RWPE2 (cell line): ENCODE measurements at regions not wholly inside any gene's neighbourhood (a gene's known extent, or its start where the extent isn't known, plus 50 kb on each side); places are given as distances from the start of the nearest gene placed in this dataset.

Source experiments
- ATAC-seq: fragments of 200-7000 bp; cut with Tn5 transposase; 3 replicates; pipeline ENCODE4 v1.9.1; 2021; ENCODE audit warnings: low read depth
- DNase-seq: peaks from one replicate; pipeline ENCODE4 v3.0.0-alpha.2; 2020; ENCODE audit warnings: low spot score
- H3K27ac ChIP-seq: fragments of 450-650 bp; 2 replicates; pipeline ENCODE4 v1.5.1; 2017; ENCODE audit warnings: mild to moderate bottlenecking; ENCODE audit not compliant: poor library complexity, severe bottlenecking
- H3K27me3 ChIP-seq: fragments of 250-450 bp; sonication (Bioruptor Pico); 2 replicates; pipeline ENCODE4 v1.5.1; 2021; ENCODE audit warnings: mild to moderate bottlenecking, moderate library complexity; ENCODE audit not compliant: insufficient read depth, poor library complexity, severe bottlenecking
- H3K36me3 ChIP-seq: fragments of 250-450 bp; sonication (Bioruptor Pico); 2 replicates; pipeline ENCODE4 v1.5.1; 2020; ENCODE audit warnings: low read depth, mild to moderate bottlenecking, moderate library complexity
- H3K4me1 ChIP-seq: fragments of 250-450 bp; sonication (Bioruptor Pico); 2 replicates; pipeline ENCODE4 v1.5.1; 2021; ENCODE audit warnings: mild to moderate bottlenecking, moderate library complexity; ENCODE audit not compliant: insufficient read depth, poor library complexity, severe bottlenecking
- H3K4me3 ChIP-seq: fragments of 250-450 bp; sonication (Bioruptor Pico); 2 replicates; pipeline ENCODE4 v1.5.1; 2021; ENCODE audit warnings: mild to moderate bottlenecking, moderate library complexity; ENCODE audit not compliant: severe bottlenecking
- H3K9me3 ChIP-seq: fragments of 250-450 bp; sonication (Bioruptor Pico); 2 replicates; pipeline ENCODE4 v1.5.1; 2021; ENCODE audit warnings: mild to moderate bottlenecking, moderate library complexity; ENCODE audit not compliant: severe bottlenecking
- CTCF ChIP-seq: fragments of 450-650 bp; IDR thresholded peaks from one replicate; pipeline ENCODE4 v1.5.1; 2017; ENCODE audit warnings: mild to moderate bottlenecking, moderate library complexity; ENCODE audit not compliant: poor library complexity, severe bottlenecking

DNA sequence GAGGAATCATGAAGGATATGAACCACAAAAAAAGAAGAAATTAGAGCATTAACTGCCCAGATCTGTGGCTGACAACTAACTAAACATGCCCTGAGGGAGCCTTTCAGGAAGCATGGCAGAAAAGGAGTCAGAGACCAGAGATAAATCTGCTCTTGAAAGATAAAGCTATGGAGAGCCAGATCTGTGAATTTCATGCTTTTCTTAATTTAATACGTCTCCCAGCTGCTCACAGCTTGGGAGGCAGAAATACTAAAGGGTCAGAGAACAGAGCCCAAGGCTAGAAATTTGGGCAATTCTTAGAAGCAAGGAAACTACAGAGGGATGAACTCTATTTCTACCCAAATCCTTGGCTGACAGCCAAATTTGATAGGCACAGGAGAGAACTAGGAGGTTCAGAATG, 223.0 kb upstream of the DPP10 start:
- H3K36me3 ChIP-seq: no peaks in the 10 kb centered on the region
- no peaks in the 10 kb centered on the region for H3K9me3 ChIP-seq
- no peaks in the 10 kb centered on the region for H3K4me1 ChIP-seq
- no peak for TF ChIP-seq CTCF
- DNase-seq (no peak), ATAC-seq (no peak)
- no peak overlapping the region for H3K4me3 ChIP-seq
- no peaks in the 10 kb centered on the region for H3K27me3 ChIP-seq
- no peak overlapping the region for H3K27ac ChIP-seq

GRCh38 chr2:114222344-114222743, 220.1 kb upstream of the DPP10 start:
- no peak for TF ChIP-seq CTCF
- H3K9me3 ChIP-seq: no peaks in the 10 kb centered on the region
- no peaks in the 10 kb centered on the region for H3K27me3 ChIP-seq
- no peak for ATAC-seq
- H3K27ac ChIP-seq: no peak overlapping the region
- no peaks in the 10 kb centered on the region for H3K36me3 ChIP-seq
- H3K4me3 ChIP-seq: no peak overlapping the region
- DNase-seq: no peak
- no peaks in the 10 kb centered on the region for H3K4me1 ChIP-seq

- Histone ChIP-seq H3K27ac (no peak overlapping the region), H3K36me3 (no peaks in the 10 kb centered on the region), H3K4me1 (no peaks in the 10 kb centered on the region), H3K27me3 (no peaks in the 10 kb centered on the region), H3K4me3 (no peak overlapping the region), H3K9me3 (no peaks in the 10 kb centered on the region)
- ATAC-seq: no peak
- no peak for TF ChIP-seq CTCF
- no peak for DNase-seq
These were observed 210.5 kb upstream of the DPP10 start for GRCh38 chr2:114231921-114232320.

GRCh38 chr2:114237331-114237730, 205.1 kb upstream of the DPP10 start:
- H3K36me3 ChIP-seq: no peaks in the 10 kb centered on the region
- H3K4me3 ChIP-seq: no peak overlapping the region
- DNase-seq (no peak), ATAC-seq (no peak)
- H3K27ac ChIP-seq: no peak overlapping the region
- TF ChIP-seq CTCF: no peak
- H3K27me3 ChIP-seq: no peaks in the 10 kb centered on the region
- H3K4me1 ChIP-seq: no peaks in the 10 kb centered on the region
- H3K9me3 ChIP-seq: no peaks in the 10 kb centered on the region

DNA sequence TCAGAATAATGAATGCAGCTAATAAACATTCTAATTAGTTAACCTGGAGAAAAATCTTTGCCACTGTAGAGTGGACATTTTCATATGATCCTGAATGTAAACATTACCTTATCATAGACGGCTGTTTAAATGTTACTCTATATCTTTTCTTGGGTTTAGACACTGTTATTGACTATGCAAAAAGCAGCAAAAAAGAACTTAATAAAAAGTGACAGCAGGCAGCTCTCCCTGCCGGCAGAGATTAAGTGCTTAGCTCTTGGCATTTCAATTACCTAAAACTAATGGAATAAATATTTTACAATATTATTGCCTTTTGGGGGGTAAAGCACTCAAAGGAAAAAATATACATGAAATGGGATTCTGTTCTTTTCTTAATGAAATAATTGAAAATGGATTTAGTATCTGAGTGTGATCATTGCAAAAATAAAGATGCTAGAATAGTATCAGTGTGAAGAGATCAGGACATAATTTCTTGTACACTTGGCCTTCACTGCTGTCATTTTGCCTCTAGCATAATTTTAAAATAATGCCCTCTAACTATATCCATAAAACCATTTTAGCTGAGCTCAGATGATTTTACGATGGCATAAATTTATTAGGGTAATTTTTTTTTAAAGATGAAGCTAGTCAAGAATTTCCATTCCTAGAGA, 203.4 kb upstream of the DPP10 start:
- no peaks in the 10 kb centered on the region for H3K4me1 ChIP-seq
- H3K9me3 ChIP-seq: no peaks in the 10 kb centered on the region
- H3K27ac ChIP-seq: no peak overlapping the region
- no peaks in the 10 kb centered on the region for H3K27me3 ChIP-seq
- no peak for TF ChIP-seq CTCF
- H3K4me3 ChIP-seq: no peak overlapping the region
- DNase-seq (no peak), ATAC-seq (no peak)
- H3K36me3 ChIP-seq: no peaks in the 10 kb centered on the region
